ENCODE measurements at regions not wholly inside any gene's neighbourhood (a gene's known extent, or its start where the extent isn't known, plus 50 kb on each side); places are given as distances from the start of the nearest gene placed in this dataset.

GRCh38 chr5:92471861-92472260 lies 1088.7 kb upstream of the ARRDC3 start:
- Histone ChIP-seq H3K9me1 (replicated peaks; ENCODE audit: control insufficient read depth, extremely low read depth, insufficient read depth, low read length) (no peaks in the 10 kb centered on the region), H2AFZ (ENCODE audit: low read depth, low read length) (no peak overlapping the region), H4K20me1 (replicated peaks; ENCODE audit: control insufficient read depth, extremely low read depth, insufficient read depth, low read length) (no peaks in the 10 kb centered on the region), H3K27me3 (ENCODE audit: control insufficient read depth in 2 of 2, insufficient read depth in 2 of 2, low read length in 2 of 2) (no peaks in the 10 kb centered on the region), H3K4me1 (ENCODE audit: control insufficient read depth, extremely low read depth, insufficient read depth, low read length) (no peaks in the 10 kb centered on the region), H3K9ac (replicated peaks; ENCODE audit: extremely low read depth, insufficient read depth, low read length) (no peak overlapping the region), H3K27ac (ENCODE audit: insufficient read depth, low read depth, low read length) (no peak overlapping the region), H3K4me2 (ENCODE audit: insufficient read depth, low read length) (no peak overlapping the region), H3K4me3 (replicated peaks in 1 of 3; ENCODE audit: insufficient read depth in 1 of 3, low read depth in 1 of 3, low read length in 3 of 3) (no peak overlapping the region), H3K9me3 (replicated peaks; ENCODE audit: control insufficient read depth, insufficient read depth, low read length) (no peaks in the 10 kb centered on the region), H3K79me2 (ENCODE audit: control insufficient read depth, insufficient read depth, low read length) (no peaks in the 10 kb centered on the region), H3K36me3 (ENCODE audit: control insufficient read depth in 2 of 2, extremely low read depth in 1 of 2, insufficient read depth in 2 of 2, low read length in 2 of 2) (no peaks in the 10 kb centered on the region)
- no TSS peak for BruUV-seq (replicated peaks)
- intact Hi-C loops (cut with micrococcal nuclease) (no loop called here), dilution Hi-C loops (cut with MboI; ENCODE audit: extremely low pct_ligation_motif_present, low sequenced_read_pairs) (no loop called here)
- TF ChIP-seq FOS (IDR thresholded peaks at IDR 0.05; ENCODE audit: borderline replicate concordance, insufficient read depth, low read length): no peak
- no peak for TF ChIP-seq EZH2 (IDR thresholded peaks at IDR 0.05; ENCODE audit: borderline replicate concordance, low read depth, low read length, severe bottlenecking)
- TF ChIP-seq MAX (IDR thresholded peaks at IDR 0.05; ENCODE audit: insufficient read depth, insufficient read length): no peak
- no peak for TF ChIP-seq POLR2A (IDR thresholded peaks at IDR 0.05; ENCODE audit: low read depth, low read length)
- no peak for TF ChIP-seq CTCF (IDR thresholded peaks at IDR 0.05; ENCODE audit: extremely low read depth in 1 of 2, insufficient read depth in 1 of 2, low read depth in 1 of 2, low read length in 2 of 2)
- no peak for TF ChIP-seq POLR2AphosphoS5 (IDR thresholded peaks at IDR 0.05; ENCODE audit: insufficient read depth, low read depth, low read length)
- no peak for TF ChIP-seq MYC (IDR thresholded peaks at IDR 0.05; ENCODE audit: low read depth, low read length)
- no peak for TF ChIP-seq GATA2 (IDR thresholded peaks at IDR 0.05; ENCODE audit: insufficient read depth, insufficient read length, low read depth, low read length)
- TF ChIP-seq JUN (IDR thresholded peaks at IDR 0.05; ENCODE audit: borderline replicate concordance, insufficient read depth, insufficient read length, low read depth): no peak
- ChIA-PET POLR2A (no interaction called here), CTCF (interaction anchor here (1.4 kb wide), 1 partner anchor 18 kb away, joined by 3 read pairs; no protein-coding TSS in a partner anchor)
- no peak for DNase-seq (ENCODE audit: low read depth, low spot score)
- no peak for FAIRE-seq

Data from endothelial cell of umbilical vein (primary cell).